Stimulated activated CD4-positive, alpha-beta T cell treated with anti-CD3 and anti-CD28 coated beads, Interleukin-1b, Interleukin-23, amount 100 ng/mL, for 24 hours (primary cell): ENCODE measurements at regions not wholly inside any gene's neighbourhood (a gene's known extent, or its start where the extent isn't known, plus 50 kb on each side); places are given as distances from the start of the nearest gene placed in this dataset.
A peak's percentile ranks its signal among the peaks of the same experiment; 100 is the strongest.

ENCODE experiments used
- DNase-seq, 4 experiments: peaks; one replicate each; pipeline ENCODE4 v3.0.0-alpha.2; 2020; ENCODE audit warnings: low read depth in 4 of 4, low spot score in 1 of 4

- no peak for DNase-seq
Observed at GRCh38 chr6:134117409-134117808, 65.0 kb upstream of the SLC2A12 start.

GRCh38 chr6:134115715-134116074, 63.3 kb upstream of the SLC2A12 start:
- DNase-seq: no peak

- no peak for DNase-seq
Observed at GRCh38 chr6:134114918-134115714, 62.7 kb upstream of the SLC2A12 start.

- DNase-seq: no peak
Observed at GRCh38 chr6:134114489-134114888, 62.1 kb upstream of the SLC2A12 start.

- no peak for DNase-seq
Observed at GRCh38 chr6:134111726-134112125, 59.3 kb upstream of the SLC2A12 start.

- peak in 2 of 4 experiments; percentile 7 to 13 for DNase-seq
Observed at GRCh38 chr6:134111062-134111677, 58.7 kb upstream of the SLC2A12 start.

GRCh38 chr6:134106702-134107101, 54.3 kb upstream of the SLC2A12 start:
- no peak for DNase-seq

- no peak for DNase-seq
Observed at GRCh38 chr6:134105940-134106339, 53.5 kb upstream of the SLC2A12 start.

GRCh38 chr6:134103006-134103405, 50.6 kb upstream of the SLC2A12 start:
- DNase-seq: no peak
